AG09309 (cell line): ENCODE measurements at regions not wholly inside any gene's neighbourhood (a gene's known extent, or its start where the extent isn't known, plus 50 kb on each side); places are given as distances from the start of the nearest gene placed in this dataset.
"Not testable (repeated sequence)": the region's sequence is repeated elsewhere in the genome, so short reads cannot be mapped to it uniquely, and the experiment has no call there.

Experiments
- DNase-seq: peaks from one replicate; pipeline ENCODE4 v3.0.0-alpha.2; 2010; ENCODE audit warnings: low read depth
- H3K4me3 ChIP-seq: 2 replicates; pipeline ENCODE4 v1.5.1; 2011; ENCODE audit warnings: mild to moderate bottlenecking, low read depth, low read length, moderate library complexity; ENCODE audit not compliant: control insufficient read depth
- CTCF ChIP-seq: IDR thresholded peaks from 2 replicates; pipeline ENCODE4 v1.5.1; 2011; ENCODE audit warnings: mild to moderate bottlenecking, low read depth, low read length, inconsistent platforms; ENCODE audit not compliant: insufficient read depth, control insufficient read depth; ENCODE audit errors: missing control alignments

GRCh38 chr6:11380969-11381744, 148.7 kb upstream of the NEDD9 start:
- no peak overlapping the region for H3K4me3 ChIP-seq
- no peak for TF ChIP-seq CTCF
- no peak for DNase-seq

- TF ChIP-seq CTCF = no peak
- H3K4me3 ChIP-seq = no peak overlapping the region
- DNase-seq = no peak
These were observed 148.1 kb upstream of the NEDD9 start for GRCh38 chr6:11380549-11380948.

DNA sequence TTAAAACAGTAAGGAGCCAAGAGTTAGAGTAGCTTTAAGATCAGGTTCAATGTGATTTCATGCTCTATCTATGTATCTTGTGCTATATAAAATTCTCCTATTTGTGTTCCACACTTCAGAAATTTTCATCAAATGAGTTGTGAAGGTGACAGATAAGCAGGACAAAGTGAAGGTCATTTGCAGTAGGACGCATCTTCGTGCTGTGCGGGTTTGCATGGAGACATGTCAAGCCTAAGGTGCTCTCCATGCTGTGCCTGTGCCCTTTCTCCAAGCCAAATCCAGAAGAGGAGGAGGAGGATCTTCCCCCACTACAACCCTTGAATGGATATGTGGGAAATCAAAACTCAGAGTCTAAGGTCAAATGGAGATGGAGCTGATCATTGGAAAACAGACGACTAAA, 147.3 kb upstream of the NEDD9 start:
- DNase-seq = no peak
- H3K4me3 ChIP-seq = no peak overlapping the region
- no peak for TF ChIP-seq CTCF

DNA sequence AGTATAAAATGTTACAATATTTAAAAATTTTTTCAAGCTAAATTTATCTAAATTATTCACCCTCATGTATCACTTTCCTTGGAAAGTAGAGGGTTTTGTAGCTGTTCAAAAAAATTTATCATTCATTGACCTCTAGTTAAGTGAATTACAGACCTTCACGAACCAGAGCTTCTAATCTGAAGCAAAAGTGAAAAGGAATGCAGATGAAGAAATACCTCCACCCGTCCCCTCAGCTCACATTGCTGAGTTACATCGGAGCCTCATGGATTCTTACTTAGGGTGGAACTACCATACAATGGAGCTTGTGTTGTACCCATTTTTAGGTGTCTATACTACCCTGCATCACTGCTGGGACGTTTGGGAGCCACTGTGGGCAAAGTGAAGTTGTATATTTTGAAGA, 146.2 kb upstream of the NEDD9 start:
- no peak for DNase-seq
- H3K4me3 ChIP-seq = no peak overlapping the region
- no peak for TF ChIP-seq CTCF

- TF ChIP-seq CTCF = no peak
- no peak overlapping the region for H3K4me3 ChIP-seq
- DNase-seq = no peak
These were observed 141.9 kb upstream of the NEDD9 start for GRCh38 chr6:11374036-11375010.

GRCh38 chr6:11373208-11373607, 140.7 kb upstream of the NEDD9 start:
- DNase-seq = no peak
- no peak overlapping the region for H3K4me3 ChIP-seq
- no peak for TF ChIP-seq CTCF

DNA sequence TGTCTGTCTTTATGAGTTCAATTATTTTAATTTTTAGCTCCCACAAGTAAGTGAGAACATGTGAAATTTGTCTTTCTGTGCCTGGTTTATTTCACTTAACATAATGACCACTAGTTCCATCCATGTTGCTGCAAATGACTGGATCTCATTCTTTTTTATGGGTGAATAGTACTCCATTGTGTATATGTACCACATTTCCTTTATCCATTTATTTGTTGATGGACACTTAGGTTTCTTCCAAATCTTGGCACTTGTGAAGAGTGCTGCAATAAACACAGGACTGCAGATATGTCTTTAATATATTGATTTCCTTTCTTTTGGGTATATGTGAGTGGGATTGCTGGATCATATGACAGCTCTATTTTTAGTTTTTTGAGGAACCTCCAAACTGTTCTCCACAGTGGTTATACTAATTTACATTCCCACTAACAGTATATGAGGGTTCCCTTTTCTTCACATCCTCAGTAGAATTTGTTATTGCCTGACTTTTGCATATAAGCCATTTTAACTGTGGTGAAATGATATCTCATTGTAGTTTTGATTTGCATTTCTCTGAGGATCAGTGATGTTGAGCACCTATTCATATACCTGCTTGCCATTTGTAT, 139.8 kb upstream of the NEDD9 start:
- DNase-seq, H3K4me3 ChIP-seq: not testable (repeated sequence)
